Breast epithelium (tissue), 3 donors: ENCODE measurements at regions not wholly inside any gene's neighbourhood (a gene's known extent, or its start where the extent isn't known, plus 50 kb on each side); places are given as distances from the start of the nearest gene placed in this dataset.

Source experiments
- CTCF ChIP-seq, 3 donors: fragments of 450-650 bp; IDR thresholded peaks; one replicate each; pipeline ENCODE4 v1.5.1; 2016 to 2017; ENCODE audit warnings: antibody characterized with exemption in 3 of 3, mild to moderate bottlenecking in 3 of 3, moderate library complexity in 3 of 3
- POLR2A ChIP-seq: fragments of 450-650 bp; IDR thresholded peaks from one replicate; pipeline ENCODE4 v1.6.1; 2016; ENCODE audit warnings: antibody characterized with exemption, mild to moderate bottlenecking, moderate library complexity
- POLR2AphosphoS5 ChIP-seq, 3 donors: sonication (generic); formaldehyde crosslinking; IDR thresholded peaks; one replicate each; pipeline ENCODE4 v1.6.1; 2017; ENCODE audit warnings: antibody characterized with exemption in 3 of 3

- TF ChIP-seq POLR2AphosphoS5 (IDR thresholded peaks at IDR 0.05) (no peak), POLR2A (no peak), CTCF (IDR thresholded peaks at IDR 0.05) (no peak)
Observed at GRCh38 chr5:144774197-144774596, 603.5 kb downstream of the KCTD16 start.
